Endothelial cell of umbilical vein (primary cell): ENCODE measurements at regions not wholly inside any gene's neighbourhood (a gene's known extent, or its start where the extent isn't known, plus 50 kb on each side); places are given as distances from the start of the nearest gene placed in this dataset.

ENCODE experiments used
- BruUV-seq: library from RNA; stranded (reverse); fragments of 400-500 nt; replicated peaks from 2 replicates; lab custom pipeline; 2021; lab: Mats Ljungman, UMichigan
- CTCF ChIA-PET: fragments of 300-600, 350-600 bp; sonication (Branson Sonifier 250); formaldehyde crosslinking; loops from one replicate; lab custom pipeline; 2021; ENCODE audit warnings: antibody characterized with exemption, inconsistent platforms; lab: Charles Lee
- POLR2A ChIA-PET: fragments of 300-600, 350-600 bp; sonication (Branson Sonifier 250); formaldehyde crosslinking; loops from one replicate; lab custom pipeline; 2021; ENCODE audit warnings: antibody characterized with exemption, inconsistent platforms; lab: Charles Lee
- DNase-seq: peaks from one replicate; pipeline ENCODE4 v3.0.0-alpha.2; 2011; ENCODE audit warnings: low read depth, low spot score
- FAIRE-seq: peaks from 2 replicates; lab custom pipeline; 2011; peaks lifted over from hg19 to GRCh38; lab: Jason Lieb, UNC
- H2AFZ ChIP-seq: 2 replicates; pipeline ENCODE4 v1.6.0; 2012; ENCODE audit warnings: low read depth, low read length, control low read depth, inconsistent platforms
- H3K27ac ChIP-seq: 2 replicates; pipeline ENCODE4 v1.5.1; 2011; ENCODE audit warnings: low read depth, mild to moderate bottlenecking, control low read depth, low read length, moderate library complexity; ENCODE audit not compliant: insufficient read depth
- H3K27me3 ChIP-seq, 2 experiments: 2 replicates each; pipeline versions ENCODE4 v1.6.0 to v1.6.1; 2011; ENCODE audit warnings: low read length in 2 of 2, mixed read lengths in 1 of 2; ENCODE audit not compliant: control insufficient read depth in 2 of 2, insufficient read depth in 2 of 2
- H3K36me3 ChIP-seq, 2 experiments: 2 replicates in 1 of 2; 3 replicates in 1 of 2; pipeline ENCODE4 v1.5.1; 2011; ENCODE audit warnings: low read length in 2 of 2, mild to moderate bottlenecking in 1 of 2, moderate library complexity in 1 of 2; ENCODE audit not compliant: control insufficient read depth in 2 of 2, insufficient read depth in 2 of 2; ENCODE audit errors: extremely low read depth in 1 of 2
- H3K4me1 ChIP-seq: 3 replicates; pipeline ENCODE4 v1.5.1; 2011; ENCODE audit warnings: mild to moderate bottlenecking, low read length; ENCODE audit not compliant: control insufficient read depth, insufficient read depth; ENCODE audit errors: extremely low read depth
- H3K4me2 ChIP-seq: 2 replicates; pipeline ENCODE4 v1.6.1; 2011; ENCODE audit warnings: low read length, control low read depth, mixed read lengths; ENCODE audit not compliant: insufficient read depth
- H3K4me3 ChIP-seq, 3 experiments: fragments of 200-600 bp in 1 of 3; sonication (generic), shearing (Covaris generic) in 1 of 3; replicated peaks in 1 of 3; 2 replicates each; pipeline ENCODE4 v1.5.1; 2011 to 2016; ENCODE audit warnings: control low read depth in 3 of 3, low read length in 3 of 3, mild to moderate bottlenecking in 2 of 3, inconsistent platforms in 1 of 3, low read depth in 1 of 3, moderate library complexity in 1 of 3; ENCODE audit not compliant: insufficient read depth in 1 of 3
- H3K79me2 ChIP-seq: 2 replicates; pipeline ENCODE4 v1.6.0; 2012; ENCODE audit warnings: low read length, inconsistent platforms; ENCODE audit not compliant: control insufficient read depth, insufficient read depth
- H3K9ac ChIP-seq: replicated peaks from 2 replicates; pipeline ENCODE3; 2011; ENCODE audit warnings: low read length, control low read depth; ENCODE audit not compliant: insufficient read depth; ENCODE audit errors: extremely low read depth
- H3K9me1 ChIP-seq: replicated peaks from 3 replicates; pipeline ENCODE4 v1.6.0; 2011; ENCODE audit warnings: mild to moderate bottlenecking, low read length; ENCODE audit not compliant: control insufficient read depth, insufficient read depth; ENCODE audit errors: extremely low read depth
- H3K9me3 ChIP-seq: replicated peaks from 2 replicates; pipeline ENCODE4 v1.5.1; 2012; ENCODE audit warnings: low read length, inconsistent platforms; ENCODE audit not compliant: control insufficient read depth, insufficient read depth
- H4K20me1 ChIP-seq: replicated peaks from 2 replicates; pipeline ENCODE3; 2011; ENCODE audit warnings: mild to moderate bottlenecking, low read length; ENCODE audit not compliant: control insufficient read depth, insufficient read depth; ENCODE audit errors: extremely low read depth
- EZH2 ChIP-seq: IDR thresholded peaks from 2 replicates; pipeline ENCODE4 v1.6.1; 2012; ENCODE audit warnings: borderline replicate concordance, low read depth, mild to moderate bottlenecking, moderate library complexity, low read length, inconsistent platforms; ENCODE audit not compliant: severe bottlenecking
- FOS ChIP-seq: IDR thresholded peaks from 2 replicates; pipeline ENCODE4 v1.6.1; 2011; ENCODE audit warnings: mild to moderate bottlenecking, low read length, moderate library complexity, borderline replicate concordance; ENCODE audit not compliant: insufficient read depth
- GATA2 ChIP-seq: IDR thresholded peaks from 2 replicates; pipeline ENCODE4 v1.7.0; 2011; ENCODE audit warnings: low read depth, mild to moderate bottlenecking, moderate library complexity, mixed read lengths, low read length; ENCODE audit not compliant: insufficient read length, insufficient read depth
- JUN ChIP-seq: IDR thresholded peaks from 2 replicates; pipeline ENCODE4 v1.6.1; 2011; ENCODE audit warnings: borderline replicate concordance, low read depth; ENCODE audit not compliant: insufficient read length, insufficient read depth
- MYC ChIP-seq: IDR thresholded peaks from one replicate; pipeline ENCODE4 v1.6.1; 2011; ENCODE audit warnings: mild to moderate bottlenecking, low read depth, low read length
- POLR2A ChIP-seq: IDR thresholded peaks from 2 replicates; pipeline ENCODE4 v1.6.1; 2012; ENCODE audit warnings: low read depth, mild to moderate bottlenecking, control low read depth, low read length
- POLR2AphosphoS5 ChIP-seq: IDR thresholded peaks from 2 replicates; pipeline ENCODE4 v1.6.1; 2012; ENCODE audit warnings: low read depth, mild to moderate bottlenecking, control low read depth, low read length, moderate library complexity; ENCODE audit not compliant: insufficient read depth
- dilution Hi-C: fragments of 300-500 bp; cut with MboI; formaldehyde crosslinking; loops from one replicate; pipeline ENCODE4 v1.15.0; 2019; ENCODE audit warnings: low sequenced_read_pairs; ENCODE audit not compliant: extremely low pct_ligation_motif_present
- intact Hi-C: fragments of 100-400 bp; cut with micrococcal nuclease; formaldehyde crosslinking; loops from one replicate; pipeline ENCODE4 v1.10.0; 2022
- TF ChIP-seq, protein P1 (sequence below): IDR thresholded peaks from 2 replicates; pipeline ENCODE4 v1.6.1; 2011; ENCODE audit not compliant: insufficient read depth, insufficient read length
- TF ChIP-seq, protein P2 (sequence below), 2 donors: IDR thresholded peaks; 1 replicate in 1 of 2; 2 replicates in 1 of 2; pipeline ENCODE4 v1.5.1; 2011; ENCODE audit warnings: low read length in 2 of 2, mild to moderate bottlenecking in 2 of 2, moderate library complexity in 2 of 2, control low read depth in 1 of 2, inconsistent platforms in 1 of 2, low read depth in 1 of 2; ENCODE audit not compliant: insufficient read depth in 1 of 2; ENCODE audit errors: extremely low read depth in 1 of 2

DNA sequence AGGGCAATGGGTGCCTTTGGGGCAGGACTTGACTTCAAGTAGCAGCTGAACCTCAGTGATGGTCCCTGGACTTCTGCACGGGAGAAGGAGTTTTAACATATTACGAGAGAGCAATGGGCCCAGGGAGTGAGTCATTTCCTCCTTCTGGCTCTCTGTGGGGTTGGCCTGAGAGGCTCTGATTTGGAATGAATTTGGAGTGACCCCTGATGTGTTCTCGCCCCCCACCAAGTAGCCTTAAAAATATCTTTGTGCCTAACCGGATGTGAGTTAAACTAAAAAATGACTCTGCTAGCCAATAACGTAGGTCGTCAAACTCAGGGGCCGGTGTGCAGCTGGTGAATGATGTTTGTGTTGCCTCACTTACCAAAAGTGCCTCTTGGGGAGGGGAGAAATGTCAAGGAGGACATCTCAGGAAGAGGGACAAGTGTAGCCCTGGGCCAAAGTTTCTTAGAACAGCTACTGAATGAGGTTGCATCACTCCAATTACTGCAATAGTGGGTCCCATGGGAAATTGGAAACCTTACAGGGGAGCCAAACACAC is 656.6 kb downstream of the INHBA start:
- no peak for TF ChIP-seq POLR2AphosphoS5
- no peak for TF ChIP-seq MYC
- TF ChIP-seq FOS, result no peak
- no peak for TF ChIP-seq JUN
- TF ChIP-seq EZH2, result no peak
- no peak for TF ChIP-seq POLR2A
- TF ChIP-seq, protein P1, sequence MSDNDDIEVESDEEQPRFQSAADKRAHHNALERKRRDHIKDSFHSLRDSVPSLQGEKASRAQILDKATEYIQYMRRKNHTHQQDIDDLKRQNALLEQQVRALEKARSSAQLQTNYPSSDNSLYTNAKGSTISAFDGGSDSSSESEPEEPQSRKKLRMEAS, result no peak
- no peak for TF ChIP-seq GATA2
- TF ChIP-seq, protein P2, sequence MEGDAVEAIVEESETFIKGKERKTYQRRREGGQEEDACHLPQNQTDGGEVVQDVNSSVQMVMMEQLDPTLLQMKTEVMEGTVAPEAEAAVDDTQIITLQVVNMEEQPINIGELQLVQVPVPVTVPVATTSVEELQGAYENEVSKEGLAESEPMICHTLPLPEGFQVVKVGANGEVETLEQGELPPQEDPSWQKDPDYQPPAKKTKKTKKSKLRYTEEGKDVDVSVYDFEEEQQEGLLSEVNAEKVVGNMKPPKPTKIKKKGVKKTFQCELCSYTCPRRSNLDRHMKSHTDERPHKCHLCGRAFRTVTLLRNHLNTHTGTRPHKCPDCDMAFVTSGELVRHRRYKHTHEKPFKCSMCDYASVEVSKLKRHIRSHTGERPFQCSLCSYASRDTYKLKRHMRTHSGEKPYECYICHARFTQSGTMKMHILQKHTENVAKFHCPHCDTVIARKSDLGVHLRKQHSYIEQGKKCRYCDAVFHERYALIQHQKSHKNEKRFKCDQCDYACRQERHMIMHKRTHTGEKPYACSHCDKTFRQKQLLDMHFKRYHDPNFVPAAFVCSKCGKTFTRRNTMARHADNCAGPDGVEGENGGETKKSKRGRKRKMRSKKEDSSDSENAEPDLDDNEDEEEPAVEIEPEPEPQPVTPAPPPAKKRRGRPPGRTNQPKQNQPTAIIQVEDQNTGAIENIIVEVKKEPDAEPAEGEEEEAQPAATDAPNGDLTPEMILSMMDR (IDR thresholded peaks at IDR 0.05; ENCODE audit: extremely low read depth in 1 of 2, insufficient read depth in 1 of 2, low read depth in 1 of 2, low read length in 2 of 2), result no peak
- Histone ChIP-seq H2AFZ (no peak overlapping the region), H4K20me1 (no peaks in the 10 kb centered on the region), H3K4me3 (no peak overlapping the region), H3K79me2 (no peaks in the 10 kb centered on the region), H3K9me1 (no peaks in the 10 kb centered on the region), H3K9me3 (no peaks in the 10 kb centered on the region), H3K4me1 (no peaks in the 10 kb centered on the region), H3K36me3 (no peaks in the 10 kb centered on the region), H3K4me2 (no peak overlapping the region), H3K27ac (no peak overlapping the region), H3K9ac (no peak overlapping the region), H3K27me3 (no peaks in the 10 kb centered on the region)
- dilution Hi-C loops (no loop called here), intact Hi-C loops (no loop called here)
- DNase-seq (no peak), FAIRE-seq (no peak)
- CTCF ChIA-PET, result interaction anchor here (0.9 to 3.5 kb wide), 5 partner anchors 11 to 665 kb away, joined by 3 to 21 read pairs (median 4); partner anchors contain the start of gene INHBA
- BruUV-seq, result no TSS peak
- POLR2A ChIA-PET, result no interaction called here
